ENCODE measurements at regions not wholly inside any gene's neighbourhood (a gene's known extent, or its start where the extent isn't known, plus 50 kb on each side); places are given as distances from the start of the nearest gene placed in this dataset.
A peak's percentile ranks its signal among the peaks of the same experiment; 100 is the strongest.
"Not testable (repeated sequence)": the region's sequence is repeated elsewhere in the genome, so short reads cannot be mapped to it uniquely, and the experiment has no call there.

DNA sequence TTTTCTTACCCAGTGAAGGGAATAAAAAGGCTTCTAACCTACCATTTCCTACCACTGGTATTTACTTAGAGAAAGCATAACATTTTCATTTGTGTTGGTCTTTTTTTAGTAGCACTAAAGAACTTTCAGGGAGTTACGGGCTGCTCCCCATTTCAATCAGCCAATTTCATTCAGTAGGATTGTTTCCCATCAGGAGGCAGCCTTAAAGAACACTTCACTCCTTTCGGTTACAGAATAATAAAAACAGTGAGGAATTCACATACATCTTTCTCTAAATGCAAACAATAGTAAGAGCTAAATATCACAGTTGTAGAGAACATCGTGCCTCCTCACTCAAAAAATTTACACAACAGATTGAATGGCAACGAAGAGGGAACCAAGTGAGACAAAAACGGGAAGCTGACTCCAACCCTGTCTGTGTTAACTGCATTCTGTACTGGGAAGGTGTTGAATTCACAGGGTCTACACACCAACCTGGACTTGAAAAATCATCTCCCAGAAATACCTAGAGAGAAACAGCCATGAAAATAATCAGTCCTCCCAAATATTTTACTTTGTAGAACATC lies 55.5 kb upstream of the ABLIM1 start:
- H3K4me3 ChIP-seq, result no peak overlapping the region
- intact Hi-C loops (cut with DNase I), result no loop called here
- TF ChIP-seq, protein P1, sequence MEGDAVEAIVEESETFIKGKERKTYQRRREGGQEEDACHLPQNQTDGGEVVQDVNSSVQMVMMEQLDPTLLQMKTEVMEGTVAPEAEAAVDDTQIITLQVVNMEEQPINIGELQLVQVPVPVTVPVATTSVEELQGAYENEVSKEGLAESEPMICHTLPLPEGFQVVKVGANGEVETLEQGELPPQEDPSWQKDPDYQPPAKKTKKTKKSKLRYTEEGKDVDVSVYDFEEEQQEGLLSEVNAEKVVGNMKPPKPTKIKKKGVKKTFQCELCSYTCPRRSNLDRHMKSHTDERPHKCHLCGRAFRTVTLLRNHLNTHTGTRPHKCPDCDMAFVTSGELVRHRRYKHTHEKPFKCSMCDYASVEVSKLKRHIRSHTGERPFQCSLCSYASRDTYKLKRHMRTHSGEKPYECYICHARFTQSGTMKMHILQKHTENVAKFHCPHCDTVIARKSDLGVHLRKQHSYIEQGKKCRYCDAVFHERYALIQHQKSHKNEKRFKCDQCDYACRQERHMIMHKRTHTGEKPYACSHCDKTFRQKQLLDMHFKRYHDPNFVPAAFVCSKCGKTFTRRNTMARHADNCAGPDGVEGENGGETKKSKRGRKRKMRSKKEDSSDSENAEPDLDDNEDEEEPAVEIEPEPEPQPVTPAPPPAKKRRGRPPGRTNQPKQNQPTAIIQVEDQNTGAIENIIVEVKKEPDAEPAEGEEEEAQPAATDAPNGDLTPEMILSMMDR (IDR thresholded peaks at IDR 0.05), result no peak
- no peaks in the 10 kb centered on the region for H3K9me3 ChIP-seq
- no peaks in the 10 kb centered on the region for H3K36me3 ChIP-seq
- DNase-seq, result no peak
- H3K4me1 ChIP-seq, result peaks cover 12 to 15% of the 10 kb centered on the region in 2 donors
- no peaks in the 10 kb centered on the region for H3K27me3 ChIP-seq
- no peak overlapping the region for H3K27ac ChIP-seq
- no peak for ATAC-seq

DNA sequence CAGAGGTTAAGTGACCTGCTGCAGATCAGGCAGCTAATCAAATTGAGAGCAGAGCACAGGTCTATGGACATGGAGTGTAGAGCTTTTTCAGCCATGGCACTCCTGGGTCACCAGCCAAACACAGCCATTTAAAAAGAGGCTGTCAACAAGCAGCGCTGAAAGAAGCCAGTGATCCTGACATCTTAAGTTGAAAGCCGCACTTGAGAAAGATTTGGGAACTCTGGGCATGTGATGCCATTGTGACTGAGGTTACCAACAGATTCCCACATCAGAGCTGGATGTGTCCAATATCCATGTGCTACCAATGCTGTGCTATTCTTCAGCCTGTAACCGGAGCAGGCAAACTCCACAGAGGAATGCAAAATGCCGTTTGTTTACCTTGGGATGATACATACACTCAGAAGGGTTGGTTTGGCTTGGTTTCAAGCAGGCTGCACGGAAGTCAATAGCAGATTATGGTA lies 56.2 kb upstream of the ABLIM1 start:
- Histone ChIP-seq H3K4me3 (no peak overlapping the region), H3K4me1 (peaks cover 12 to 15% of the 10 kb centered on the region in 2 donors), H3K36me3 (no peaks in the 10 kb centered on the region), H3K27me3 (no peaks in the 10 kb centered on the region), H3K9me3 (no peaks in the 10 kb centered on the region), H3K27ac (peak overlapping the region in 1 of 2 donors; percentile 17)
- DNase-seq (peak in 2 of 4 donors; percentile 29 to 46), ATAC-seq (peak; percentile 79)
- TF ChIP-seq, protein P1 (IDR thresholded peaks at IDR 0.05), result no peak
- intact Hi-C loops (cut with DNase I), result no loop called here

DNA sequence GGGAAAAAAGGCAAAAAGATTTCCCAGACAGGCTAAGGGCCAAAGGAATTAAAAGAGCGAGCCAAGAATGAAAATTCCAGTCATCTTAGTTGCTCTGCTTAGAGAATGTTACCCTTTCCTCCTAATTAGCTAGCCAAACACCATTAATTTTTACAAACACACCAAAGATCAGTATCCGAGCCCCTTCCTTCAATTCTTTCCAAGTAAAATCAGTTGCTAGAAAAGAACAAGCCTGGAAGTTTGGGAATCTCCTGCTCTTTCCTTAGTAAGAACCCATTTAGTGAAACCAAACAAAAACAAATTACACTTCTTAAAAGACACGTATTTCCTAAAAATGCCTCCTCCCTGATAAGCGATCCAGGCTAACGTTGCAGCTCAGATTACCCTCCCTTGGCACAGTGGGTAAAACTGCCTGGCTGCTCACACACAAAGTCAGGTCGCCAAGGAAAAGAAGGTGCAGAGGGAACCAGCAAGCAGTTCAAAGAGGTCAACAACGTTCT lies 57.1 kb upstream of the ABLIM1 start:
- peak in 1 of 4 donors; percentile 36 for DNase-seq
- Histone ChIP-seq H3K36me3 (no peaks in the 10 kb centered on the region), H3K4me3 (no peak overlapping the region), H3K9me3 (no peaks in the 10 kb centered on the region), H3K27ac (peak overlapping the region in 1 of 2 donors; percentile 17), H3K27me3 (no peaks in the 10 kb centered on the region), H3K4me1 (peaks cover 12 to 15% of the 10 kb centered on the region in 2 donors)
- intact Hi-C loops (cut with DNase I), result no loop called here
- ATAC-seq, result peak; percentile 41
- TF ChIP-seq, protein P1 (IDR thresholded peaks at IDR 0.05), result no peak

DNA sequence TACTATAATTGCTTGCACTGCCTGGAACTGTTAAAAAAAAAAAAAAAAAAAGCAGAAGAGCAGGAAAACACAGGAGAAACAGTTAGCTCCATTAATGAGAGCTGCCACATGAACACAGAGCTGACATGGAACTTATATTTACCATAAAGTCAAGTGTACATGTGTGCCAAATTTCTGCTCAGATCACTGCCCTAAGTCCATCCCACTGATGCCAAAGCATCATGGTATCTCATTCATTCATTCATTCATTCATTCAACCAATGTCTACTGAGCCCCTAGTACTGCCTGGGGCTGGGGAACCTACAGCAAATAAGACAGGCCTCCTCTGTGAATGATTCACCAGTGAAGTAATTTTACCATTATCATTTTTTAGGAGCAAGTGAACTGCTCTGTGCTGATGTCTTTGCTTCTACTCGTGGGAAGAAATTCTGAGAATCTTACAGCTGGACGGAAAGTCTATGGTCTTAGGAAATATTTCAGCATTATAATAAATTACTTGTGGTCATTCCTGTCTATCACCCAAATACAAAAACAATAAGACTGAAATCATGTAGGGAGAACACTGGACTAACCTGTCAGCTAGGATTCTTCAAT lies 58.8 kb upstream of the ABLIM1 start:
- TF ChIP-seq, protein P1 (IDR thresholded peaks at IDR 0.05), result no peak
- ATAC-seq (no peak), DNase-seq (no peak)
- Histone ChIP-seq H3K4me1 (peaks cover 12 to 15% of the 10 kb centered on the region in 2 donors), H3K9me3 (no peaks in the 10 kb centered on the region), H3K36me3 (no peaks in the 10 kb centered on the region), H3K4me3 (no peak overlapping the region), H3K27ac (no peak overlapping the region), H3K27me3 (no peaks in the 10 kb centered on the region)
- intact Hi-C loops (cut with DNase I), result no loop called here

DNA sequence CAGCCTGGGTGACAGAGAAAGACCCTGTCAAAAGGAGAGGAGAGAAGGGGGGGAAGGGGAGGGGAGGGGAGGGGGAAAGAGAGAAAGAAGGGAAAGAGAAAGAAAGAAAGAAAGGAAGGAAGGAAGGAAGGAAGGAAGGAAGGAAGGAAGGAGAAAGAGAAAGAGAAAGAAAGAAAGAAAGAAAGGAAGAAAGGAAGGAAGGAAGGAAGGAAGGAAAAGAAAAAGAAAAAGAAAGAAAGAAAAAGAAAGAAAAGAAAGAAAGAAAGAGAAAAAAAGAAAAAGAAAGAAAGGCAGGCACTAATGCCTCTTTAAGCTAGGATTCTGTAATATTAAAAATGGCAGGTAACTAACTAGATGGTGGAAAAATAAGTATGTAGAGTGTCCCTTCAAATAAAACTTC lies 59.8 kb upstream of the ABLIM1 start:
- intact Hi-C loops (cut with DNase I); H3K27ac ChIP-seq; H3K36me3 ChIP-seq; H3K27me3 ChIP-seq; ATAC-seq; DNase-seq; H3K9me3 ChIP-seq; H3K4me3 ChIP-seq: not testable (repeated sequence)
- H3K4me1 ChIP-seq, result peaks cover 12 to 15% of the 10 kb centered on the region in 2 donors

All from left lung (tissue), 4 donors.